NCI-H345 treated with DMSO at 0.1 percent for 48 hours (cell line): ENCODE measurements at regions not wholly inside any gene's neighbourhood (a gene's known extent, or its start where the extent isn't known, plus 50 kb on each side); places are given as distances from the start of the nearest gene placed in this dataset.
"Not testable (repeated sequence)": the region's sequence is repeated elsewhere in the genome, so short reads cannot be mapped to it uniquely, and the experiment has no call there.

Experiments
- DNase-seq: peaks from one replicate; lab custom pipeline; 2025; ENCODE audit not compliant: unreplicated experiment; lab: John Stamatoyannopoulos, UW

- no peak for DNase-seq
Measured at GRCh38 chr2:156006721-156007618, 325.6 kb downstream of the NR4A2 start.

GRCh38 chr2:156005999-156006712, 326.4 kb downstream of the NR4A2 start:
- DNase-seq = no peak

GRCh38 chr2:156005531-156005930, 327.0 kb downstream of the NR4A2 start:
- DNase-seq = no peak

- no peak for DNase-seq
Measured at GRCh38 chr2:156004459-156004858, 328.1 kb downstream of the NR4A2 start.

GRCh38 chr2:156003780-156004179, 328.7 kb downstream of the NR4A2 start:
- no peak for DNase-seq

GRCh38 chr2:156001851-156002250, 330.7 kb downstream of the NR4A2 start:
- no peak for DNase-seq

GRCh38 chr2:155997538-155997937, 335.0 kb downstream of the NR4A2 start:
- DNase-seq = no peak

- no peak for DNase-seq
Measured at GRCh38 chr2:155994315-155994714, 338.2 kb downstream of the NR4A2 start.

GRCh38 chr2:155983845-155984244, 348.7 kb downstream of the NR4A2 start:
- no peak for DNase-seq

- DNase-seq = no peak
Measured at GRCh38 chr2:155982135-155982534, 350.4 kb downstream of the NR4A2 start.

- no peak for DNase-seq
Measured at GRCh38 chr2:155980941-155981560, 351.5 kb downstream of the NR4A2 start.

GRCh38 chr2:155975734-155976133, 356.8 kb downstream of the NR4A2 start:
- DNase-seq = no peak

GRCh38 chr2:155972916-155973315, 359.6 kb downstream of the NR4A2 start:
- no peak for DNase-seq

- not testable (repeated sequence) for DNase-seq
Measured at GRCh38 chr2:155966064-155966471, 366.5 kb downstream of the NR4A2 start.

- no peak for DNase-seq
Measured at GRCh38 chr2:155965415-155966063, 367.0 kb downstream of the NR4A2 start.

- no peak for DNase-seq
Measured at GRCh38 chr2:155961641-155962040, 370.9 kb downstream of the NR4A2 start.

GRCh38 chr2:155958834-155959233, 373.7 kb downstream of the NR4A2 start:
- no peak for DNase-seq

- no peak for DNase-seq
Measured at GRCh38 chr2:155947069-155947468, 385.5 kb downstream of the NR4A2 start.

- no peak for DNase-seq
Measured at GRCh38 chr2:155944218-155944617, 388.3 kb downstream of the NR4A2 start.

GRCh38 chr2:155930312-155930711, 402.2 kb downstream of the NR4A2 start:
- no peak for DNase-seq

GRCh38 chr2:155917380-155917779, 415.1 kb downstream of the NR4A2 start:
- no peak for DNase-seq
